Mesodermal cell (in vitro differentiated cells): ENCODE measurements at regions not wholly inside any gene's neighbourhood (a gene's known extent, or its start where the extent isn't known, plus 50 kb on each side); places are given as distances from the start of the nearest gene placed in this dataset.

Experiments
- H3K27ac ChIP-seq: 2 replicates; pipeline ENCODE4 v1.7.0; 2013; ENCODE audit warnings: mild to moderate bottlenecking, low read depth, low read length, moderate library complexity; ENCODE audit not compliant: severe bottlenecking
- H3K36me3 ChIP-seq: 2 replicates; pipeline ENCODE4 v1.7.1; 2013; ENCODE audit warnings: mild to moderate bottlenecking, low read length, moderate library complexity; ENCODE audit not compliant: control insufficient read depth, insufficient read depth
- H3K4me1 ChIP-seq: one replicate; pipeline ENCODE4 v1.7.1; 2013; ENCODE audit warnings: mild to moderate bottlenecking, low read length; ENCODE audit not compliant: insufficient read depth, control insufficient read depth, poor library complexity, severe bottlenecking
- H3K4me3 ChIP-seq: 2 replicates; pipeline ENCODE4 v1.7.0; 2013; ENCODE audit warnings: low read length, control low read depth, mild to moderate bottlenecking; ENCODE audit not compliant: insufficient read depth, poor library complexity, severe bottlenecking; ENCODE audit errors: extremely low read depth
- H3K9me3 ChIP-seq: 2 replicates; pipeline ENCODE4 v1.7.1; 2013; ENCODE audit warnings: mild to moderate bottlenecking, low read length, moderate library complexity; ENCODE audit not compliant: control insufficient read depth
- WGBS, 2 experiments: methylation state at CpG; one replicate each; pipeline ENCODE4 v1.1.5; 2013; ENCODE audit warnings: missing lambda C conversion rate in 2 of 2; ENCODE audit not compliant: insufficient coverage in 2 of 2; 5-methylcytosine and 5-hydroxymethylcytosine counted together

DNA sequence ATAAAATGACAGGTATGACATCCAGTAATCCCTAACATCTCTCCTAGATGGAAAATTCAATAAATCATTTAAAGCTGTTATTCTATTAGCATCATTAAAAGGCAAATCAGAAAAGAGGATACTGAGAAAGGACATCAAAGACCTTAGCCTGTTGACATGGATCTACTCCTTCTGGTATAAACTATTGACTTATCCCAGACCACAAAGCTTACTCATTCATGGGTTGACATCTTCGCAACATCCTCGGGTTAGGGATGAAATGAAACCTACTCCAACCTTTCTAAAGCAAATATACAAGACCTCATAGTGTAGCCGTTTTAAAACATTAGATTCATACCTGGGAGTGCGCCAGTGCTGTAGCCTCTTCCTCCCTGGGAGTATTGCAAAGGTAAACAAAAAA lies 191.5 kb upstream of the BTG1 start:
- H3K4me3 ChIP-seq, result no peak overlapping the region
- H3K9me3 ChIP-seq, result no peaks in the 10 kb centered on the region
- WGBS, 2 experiments, result 94 to 100% methylated on average over 2 of the region's 4 CpGs
- H3K36me3 ChIP-seq, result no peaks in the 10 kb centered on the region
- peaks cover 11% of the 10 kb centered on the region for H3K4me1 ChIP-seq
- no peak overlapping the region for H3K27ac ChIP-seq

GRCh38 chr12:92336641-92337040 lies 191.0 kb upstream of the BTG1 start:
- H3K27ac ChIP-seq, result no peak overlapping the region
- no CpG with 5 or more reads among the region's 2 CpGs for WGBS, 2 experiments
- no peaks in the 10 kb centered on the region for H3K36me3 ChIP-seq
- no peaks in the 10 kb centered on the region for H3K9me3 ChIP-seq
- no peak overlapping the region for H3K4me3 ChIP-seq
- peaks cover 11% of the 10 kb centered on the region for H3K4me1 ChIP-seq

- H3K27ac ChIP-seq, result no peak overlapping the region
- no peaks in the 10 kb centered on the region for H3K36me3 ChIP-seq
- no peak overlapping the region for H3K4me3 ChIP-seq
- WGBS, 2 experiments, result 92 to 100% methylated on average over 4 of the region's 4 CpGs
- no peaks in the 10 kb centered on the region for H3K9me3 ChIP-seq
- H3K4me1 ChIP-seq, result peaks cover 7% of the 10 kb centered on the region
Observed at GRCh38 chr12:92335831-92336230, 190.2 kb upstream of the BTG1 start.

- H3K27ac ChIP-seq, result no peak overlapping the region
- 56 to 100% methylated on average over 1 of the region's 4 CpGs for WGBS, 2 experiments
- no peaks in the 10 kb centered on the region for H3K9me3 ChIP-seq
- H3K36me3 ChIP-seq, result no peaks in the 10 kb centered on the region
- no peak overlapping the region for H3K4me3 ChIP-seq
- peaks cover 7% of the 10 kb centered on the region for H3K4me1 ChIP-seq
Observed at GRCh38 chr12:92334552-92334951, 188.9 kb upstream of the BTG1 start.

- no peak overlapping the region for H3K27ac ChIP-seq
- 80 to 100% methylated on average over 1 to 2 of the region's 2 CpGs for WGBS, 2 experiments
- H3K4me1 ChIP-seq, result peaks cover 3% of the 10 kb centered on the region
- H3K4me3 ChIP-seq, result no peak overlapping the region
- H3K9me3 ChIP-seq, result no peaks in the 10 kb centered on the region
- no peaks in the 10 kb centered on the region for H3K36me3 ChIP-seq
Observed at GRCh38 chr12:92332552-92332951, 186.9 kb upstream of the BTG1 start.

- Histone ChIP-seq H3K9me3 (no peaks in the 10 kb centered on the region), H3K36me3 (no peaks in the 10 kb centered on the region), H3K4me3 (no peak overlapping the region), H3K27ac (no peak overlapping the region), H3K4me1 (no peaks in the 10 kb centered on the region)
- WGBS, 2 experiments, result 91 to 100% methylated on average over 1 of the region's 3 CpGs
Observed at GRCh38 chr12:92331383-92331782, 185.7 kb upstream of the BTG1 start.

GRCh38 chr12:92330654-92331053 lies 185.0 kb upstream of the BTG1 start:
- Histone ChIP-seq H3K36me3 (no peaks in the 10 kb centered on the region), H3K27ac (no peak overlapping the region), H3K4me1 (no peaks in the 10 kb centered on the region), H3K9me3 (no peaks in the 10 kb centered on the region), H3K4me3 (no peak overlapping the region)
- 86 to 93% methylated on average over 2 of the region's 3 CpGs for WGBS, 2 experiments

DNA sequence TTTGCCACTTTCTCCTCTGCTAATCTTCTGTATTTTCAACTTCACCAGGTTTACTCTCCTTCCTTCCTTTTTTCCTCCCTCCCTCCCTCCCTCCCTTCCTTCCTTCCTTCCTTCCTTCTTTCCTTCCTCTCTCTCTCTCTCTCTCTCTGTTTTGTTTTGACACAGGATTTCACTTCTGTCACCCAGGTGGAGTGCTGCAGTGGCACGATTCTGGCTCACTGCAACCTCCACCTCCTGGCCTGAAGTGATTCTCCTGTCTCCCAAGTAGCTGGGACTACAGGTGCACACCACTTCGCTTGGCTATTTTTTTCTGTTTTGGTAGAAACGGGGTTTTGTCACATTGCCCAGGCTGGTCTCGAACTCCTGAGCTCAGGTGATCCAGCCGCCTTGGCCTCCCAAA lies 181.2 kb upstream of the BTG1 start:
- Histone ChIP-seq H3K36me3 (no peaks in the 10 kb centered on the region), H3K4me3 (no peak overlapping the region), H3K27ac (no peak overlapping the region), H3K9me3 (no peaks in the 10 kb centered on the region), H3K4me1 (no peaks in the 10 kb centered on the region)
- WGBS, 2 experiments, result 86 to 87% methylated on average over 4 to 5 of the region's 5 CpGs

GRCh38 chr12:92324849-92325500 lies 179.3 kb upstream of the BTG1 start:
- Histone ChIP-seq H3K27ac (no peak overlapping the region), H3K4me1 (no peaks in the 10 kb centered on the region), H3K4me3 (no peak overlapping the region), H3K9me3 (no peaks in the 10 kb centered on the region), H3K36me3 (no peaks in the 10 kb centered on the region)
- 87 to 93% methylated on average over 3 of the region's 3 CpGs for WGBS, 2 experiments

GRCh38 chr12:92312463-92312964 lies 166.9 kb upstream of the BTG1 start:
- H3K4me1 ChIP-seq, result no peaks in the 10 kb centered on the region
- H3K36me3 ChIP-seq, result no peaks in the 10 kb centered on the region
- 92 to 95% methylated on average over 1 to 2 of the region's 2 CpGs for whole genome bisulfite sequencing, 2 experiments
- H3K9me3 ChIP-seq, result no peaks in the 10 kb centered on the region
- no peak overlapping the region for H3K4me3 ChIP-seq
- H3K27ac ChIP-seq, result no peak overlapping the region

- H3K36me3 ChIP-seq, result no peaks in the 10 kb centered on the region
- H3K27ac ChIP-seq, result peak overlapping the region; percentile 11
- 50 to 54% methylated on average over 4 of the region's 5 CpGs for WGBS, 2 experiments
- H3K4me3 ChIP-seq, result no peak overlapping the region
- H3K4me1 ChIP-seq, result peaks cover 12% of the 10 kb centered on the region
- no peaks in the 10 kb centered on the region for H3K9me3 ChIP-seq
Observed at GRCh38 chr12:92304371-92305055, 158.9 kb upstream of the BTG1 start.
